Right lobe of liver (tissue), 4 donors: ENCODE measurements at regions not wholly inside any gene's neighbourhood (a gene's known extent, or its start where the extent isn't known, plus 50 kb on each side); places are given as distances from the start of the nearest gene placed in this dataset.

ENCODE experiments used
- CTCF ChIP-seq, 4 donors: fragments of 200-600 bp in 3 of 4; fragments of 450-650 bp in 1 of 4; IDR thresholded peaks; one replicate each; pipeline versions ENCODE4 v1.5.1 to v1.8.0; 2016 to 2022; ENCODE audit warnings: antibody characterized with exemption in 4 of 4, mild to moderate bottlenecking in 2 of 4
- POLR2A ChIP-seq: fragments of 450-650 bp; IDR thresholded peaks from one replicate; pipeline ENCODE4 v1.6.1; 2017; ENCODE audit warnings: antibody characterized with exemption, mild to moderate bottlenecking
- donor health status: DM: no; HTN: no; CAD: no.
- donor health status: DM: no; HTN: no; CAD: no.
- donor health status: DM: no; HTN: yes; CAD: no.

- no peak for TF ChIP-seq CTCF (IDR thresholded peaks at IDR 0.05)
- TF ChIP-seq POLR2A: no peak
Measured at GRCh38 chr9:10876333-10876732, 263.5 kb upstream of the PTPRD start.
